ENCODE measurements at regions not wholly inside any gene's neighbourhood (a gene's known extent, or its start where the extent isn't known, plus 50 kb on each side); places are given as distances from the start of the nearest gene placed in this dataset.

DNA sequence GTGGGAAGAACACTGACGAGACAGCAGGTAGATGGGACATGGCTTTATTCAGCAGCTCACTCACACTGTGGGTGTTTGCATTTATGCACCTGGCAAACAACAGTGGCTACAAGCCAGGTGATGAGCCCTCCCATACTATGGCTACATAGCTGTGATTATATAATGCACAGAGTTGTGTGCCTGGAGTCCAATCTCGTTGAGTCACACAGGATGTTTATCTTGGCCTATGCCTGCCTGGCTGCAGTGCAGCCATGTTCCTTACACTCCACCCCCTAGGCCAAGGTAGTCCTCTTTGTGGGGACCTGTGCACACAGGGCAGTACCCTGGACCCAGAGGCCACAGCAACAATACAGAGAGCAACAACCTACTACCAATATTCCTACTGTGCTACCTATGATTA lies 1643.8 kb downstream of the MRPL39 start:
- ChIA-PET CTCF (ENCODE audit: partially characterized antibody) (no interaction called here), POLR2A (ENCODE audit: partially characterized antibody) (no interaction called here)
- Histone ChIP-seq H3K79me1 (ENCODE audit: low read depth, low read length) (no peaks in the 10 kb centered on the region), H3K14ac (ENCODE audit: insufficient read length) (no peak overlapping the region), H3K9me3 (ENCODE audit: insufficient read depth in 2 of 2, low read depth in 1 of 2, low read length in 1 of 2) (peaks cover 8 to 41% of the 10 kb centered on the region in 2 experiments; a peak in 1 of 4 replicates), H3K18ac (ENCODE audit: extremely low read depth, low read length) (no peak overlapping the region), H2BK12ac (ENCODE audit: low read depth, low read length) (no peak overlapping the region), H3K36me3 (ENCODE audit: control insufficient read depth in 2 of 4, insufficient read depth in 4 of 4, low read length in 3 of 4) (no peaks in the 10 kb centered on the region), H3K4me1 (replicated peaks in 1 of 4; ENCODE audit: control insufficient read depth in 3 of 4, insufficient read depth in 4 of 4, low read length in 3 of 4) (no peaks in the 10 kb centered on the region), H4K8ac (ENCODE audit: extremely low read depth, insufficient read depth, low read length) (peak overlapping the region; percentile 15; the same call in 1 of the 2 replicates), H3K27ac (ENCODE audit: low read depth, low read length) (no peak overlapping the region), H4K91ac (replicated peaks; ENCODE audit: insufficient read length, low read length) (no peak overlapping the region), H2BK120ac (replicated peaks; ENCODE audit: low read depth, low read length) (no peak overlapping the region), H3K23ac (ENCODE audit: insufficient read length) (no peak overlapping the region), H2BK5ac (ENCODE audit: low read depth, low read length) (no peak overlapping the region), H3K56ac (replicated peaks; ENCODE audit: insufficient read length, low read depth, low read length) (no peak overlapping the region), H2AFZ (ENCODE audit: low read length) (no peak overlapping the region), H3K27me3 (replicated peaks in 1 of 4; ENCODE audit: control insufficient read depth in 3 of 4, extremely low read depth in 1 of 4, insufficient read depth in 3 of 4, low read length in 3 of 4) (no peaks in the 10 kb centered on the region), H3K4me2 (ENCODE audit: insufficient read depth in 1 of 2, low read depth in 2 of 2, low read length in 2 of 2) (no peak overlapping the region), H3K4ac (replicated peaks; ENCODE audit: insufficient read length, low read depth, low read length) (no peak overlapping the region), H2BK20ac (ENCODE audit: low read length) (no peak overlapping the region), H2AK5ac (ENCODE audit: low read depth, low read length) (no peak overlapping the region), H4K20me1 (replicated peaks in 1 of 2; ENCODE audit: control insufficient read depth in 1 of 2, insufficient read depth in 2 of 2, low read length in 2 of 2) (no peaks in the 10 kb centered on the region), H3K79me2 (ENCODE audit: control insufficient read depth in 1 of 2, insufficient read depth in 2 of 2, low read length in 2 of 2) (no peaks in the 10 kb centered on the region), H4K5ac (ENCODE audit: insufficient read length, low read depth, low read length) (no peak overlapping the region), H3K4me3 (ENCODE audit: extremely low read depth in 1 of 4, insufficient read depth in 2 of 4, low read depth in 3 of 4, low read length in 4 of 4) (no peak overlapping the region), H3K23me2 (ENCODE audit: low read depth, low read length) (no peaks in the 10 kb centered on the region), H2BK15ac (ENCODE audit: low read length) (no peak overlapping the region), H3K9ac (replicated peaks in 1 of 4; ENCODE audit: extremely low read depth in 1 of 4, low read depth in 3 of 4, low read length in 3 of 4) (no peak overlapping the region)
- no peak for DNase-seq (ENCODE audit: low read depth in 1 of 2, low spot score in 2 of 2)
- TF ChIP-seq TBP (IDR thresholded peaks at IDR 0.05; ENCODE audit: low read depth, low read length) (no peak), RXRA (IDR thresholded peaks at IDR 0.05; ENCODE audit: insufficient read depth, low read depth, low read length) (no peak), BCL11A (IDR thresholded peaks at IDR 0.05; ENCODE audit: low read depth in 2 of 2, low read length in 2 of 2) (no peak), JUN (IDR thresholded peaks at IDR 0.05; ENCODE audit: low read depth, low read length) (no peak), CHD2 (IDR thresholded peaks at IDR 0.05; ENCODE audit: low read length) (no peak), RNF2 (IDR thresholded peaks at IDR 0.05; ENCODE audit: borderline replicate concordance, low read depth, low read length, missing control alignments, poor library complexity, severe bottlenecking) (no peak), RFX5 (IDR thresholded peaks at IDR 0.05; ENCODE audit: borderline replicate concordance, low read depth, low read length) (no peak), FOSL1 (IDR thresholded peaks at IDR 0.05; ENCODE audit: insufficient read depth, low read depth, low read length) (no peak), YY1 (IDR thresholded peaks at IDR 0.05; ENCODE audit: low read depth, low read length) (no peak)
- TF ChIP-seq, protein P1, sequence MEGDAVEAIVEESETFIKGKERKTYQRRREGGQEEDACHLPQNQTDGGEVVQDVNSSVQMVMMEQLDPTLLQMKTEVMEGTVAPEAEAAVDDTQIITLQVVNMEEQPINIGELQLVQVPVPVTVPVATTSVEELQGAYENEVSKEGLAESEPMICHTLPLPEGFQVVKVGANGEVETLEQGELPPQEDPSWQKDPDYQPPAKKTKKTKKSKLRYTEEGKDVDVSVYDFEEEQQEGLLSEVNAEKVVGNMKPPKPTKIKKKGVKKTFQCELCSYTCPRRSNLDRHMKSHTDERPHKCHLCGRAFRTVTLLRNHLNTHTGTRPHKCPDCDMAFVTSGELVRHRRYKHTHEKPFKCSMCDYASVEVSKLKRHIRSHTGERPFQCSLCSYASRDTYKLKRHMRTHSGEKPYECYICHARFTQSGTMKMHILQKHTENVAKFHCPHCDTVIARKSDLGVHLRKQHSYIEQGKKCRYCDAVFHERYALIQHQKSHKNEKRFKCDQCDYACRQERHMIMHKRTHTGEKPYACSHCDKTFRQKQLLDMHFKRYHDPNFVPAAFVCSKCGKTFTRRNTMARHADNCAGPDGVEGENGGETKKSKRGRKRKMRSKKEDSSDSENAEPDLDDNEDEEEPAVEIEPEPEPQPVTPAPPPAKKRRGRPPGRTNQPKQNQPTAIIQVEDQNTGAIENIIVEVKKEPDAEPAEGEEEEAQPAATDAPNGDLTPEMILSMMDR (IDR thresholded peaks at IDR 0.05; ENCODE audit: control extremely low read depth in 1 of 3, insufficient read depth in 1 of 3, low read depth in 1 of 3, low read length in 3 of 3), result no peak
- FAIRE-seq, result no peak
- WGBS, 2 experiments (ENCODE audit: extremely low coverage in 1 of 2, insufficient coverage in 1 of 2, insufficient read length in 1 of 2, insufficient replicate concordance in 2 of 2, low coverage in 1 of 2, low lambda C conversion rate in 2 of 2, missing lambda C conversion rate in 1 of 2), result 86% methylated on average over 2 of the region's 2 CpGs; no CpG with 5 or more reads in 1 of the 2 experiments
